ENCODE measurements at regions not wholly inside any gene's neighbourhood (a gene's known extent, or its start where the extent isn't known, plus 50 kb on each side); places are given as distances from the start of the nearest gene placed in this dataset.

DNA sequence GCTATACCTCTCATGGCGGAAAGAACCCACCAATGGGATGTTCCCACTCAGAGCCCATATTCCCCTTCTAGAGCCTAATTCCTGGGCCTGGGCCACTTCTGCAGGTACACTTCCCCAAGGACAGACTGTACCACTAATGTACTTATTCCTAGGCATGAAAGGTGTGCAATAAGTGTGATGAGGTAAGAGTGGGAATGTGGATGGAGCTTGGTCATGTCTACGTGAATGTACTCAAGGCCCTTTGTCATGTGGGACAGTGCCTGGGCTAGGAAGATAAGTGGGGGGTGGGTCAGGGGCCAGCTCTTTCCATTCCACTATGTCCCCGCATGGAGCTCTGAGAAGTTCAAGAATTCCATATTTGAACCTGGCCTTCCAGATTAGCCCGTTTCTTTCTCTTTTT is 63.4 kb upstream of the FUT8 start:
- DNase-seq (ENCODE audit: low read depth in 1 of 2, low spot score in 1 of 2) (no peak), FAIRE-seq (no peak), ATAC-seq (no peak)
- H3K4me2 ChIP-seq = no peak overlapping the region
- no peaks in the 10 kb centered on the region for H3K9me3 ChIP-seq
- no peak overlapping the region for H3K4me3 ChIP-seq
- 85% methylated on average over 4 of the region's 4 CpGs for WGBS (ENCODE audit: missing lambda C conversion rate)
- TF ChIP-seq NPAS2 (CRISPR knock-in tag; IDR thresholded peaks at IDR 0.05; ENCODE audit: borderline replicate concordance) = no peak
- TF ChIP-seq, protein P1, sequence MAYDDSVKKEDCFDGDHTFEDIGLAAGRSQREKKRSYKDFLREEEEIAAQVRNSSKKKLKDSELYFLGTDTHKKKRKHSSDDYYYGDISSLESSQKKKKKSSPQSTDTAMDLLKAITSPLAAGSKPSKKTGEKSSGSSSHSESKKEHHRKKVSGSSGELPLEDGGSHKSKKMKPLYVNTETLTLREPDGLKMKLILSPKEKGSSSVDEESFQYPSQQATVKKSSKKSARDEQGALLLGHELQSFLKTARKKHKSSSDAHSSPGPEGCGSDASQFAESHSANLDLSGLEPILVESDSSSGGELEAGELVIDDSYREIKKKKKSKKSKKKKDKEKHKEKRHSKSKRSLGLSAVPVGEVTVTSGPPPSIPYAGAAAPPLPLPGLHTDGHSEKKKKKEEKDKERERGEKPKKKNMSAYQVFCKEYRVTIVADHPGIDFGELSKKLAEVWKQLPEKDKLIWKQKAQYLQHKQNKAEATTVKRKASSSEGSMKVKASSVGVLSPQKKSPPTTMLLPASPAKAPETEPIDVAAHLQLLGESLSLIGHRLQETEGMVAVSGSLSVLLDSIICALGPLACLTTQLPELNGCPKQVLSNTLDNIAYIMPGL (CRISPR knock-in tag; IDR thresholded peaks at IDR 0.05; ENCODE audit: borderline replicate concordance) = no peak
- no peak for TF ChIP-seq TFCP2L1 (CRISPR knock-in tag; IDR thresholded peaks at IDR 0.05)
- TF ChIP-seq PHF8 (IDR thresholded peaks at IDR 0.05; ENCODE audit: borderline replicate concordance, low read depth) = no peak
- TF ChIP-seq, protein P2, sequence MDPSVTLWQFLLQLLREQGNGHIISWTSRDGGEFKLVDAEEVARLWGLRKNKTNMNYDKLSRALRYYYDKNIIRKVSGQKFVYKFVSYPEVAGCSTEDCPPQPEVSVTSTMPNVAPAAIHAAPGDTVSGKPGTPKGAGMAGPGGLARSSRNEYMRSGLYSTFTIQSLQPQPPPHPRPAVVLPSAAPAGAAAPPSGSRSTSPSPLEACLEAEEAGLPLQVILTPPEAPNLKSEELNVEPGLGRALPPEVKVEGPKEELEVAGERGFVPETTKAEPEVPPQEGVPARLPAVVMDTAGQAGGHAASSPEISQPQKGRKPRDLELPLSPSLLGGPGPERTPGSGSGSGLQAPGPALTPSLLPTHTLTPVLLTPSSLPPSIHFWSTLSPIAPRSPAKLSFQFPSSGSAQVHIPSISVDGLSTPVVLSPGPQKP (IDR thresholded peaks at IDR 0.05; ENCODE audit: low read depth, low read length) = no peak
- no peak for TF ChIP-seq KDM5A (IDR thresholded peaks at IDR 0.05)
- TF ChIP-seq HOXA7 (CRISPR knock-in tag; IDR thresholded peaks at IDR 0.05) = no peak
- no peak for TF ChIP-seq MYC (IDR thresholded peaks at IDR 0.05; ENCODE audit: borderline replicate concordance, low read length)
- ChIA-PET POLR2A (no interaction called here), CTCF (interaction anchor here (0.8 to 1.2 kb wide), 3 partner anchors 17 to 123 kb away, joined by 3 read pairs; no protein-coding TSS in a partner anchor)
- H3K4me1 ChIP-seq = peaks cover 9% of the 10 kb centered on the region; the same call in 2 of the 3 replicates
- peak overlapping the region in 1 of 2 experiments; percentile 4; a peak in 1 of 6 replicates for H3K27ac ChIP-seq

DNA sequence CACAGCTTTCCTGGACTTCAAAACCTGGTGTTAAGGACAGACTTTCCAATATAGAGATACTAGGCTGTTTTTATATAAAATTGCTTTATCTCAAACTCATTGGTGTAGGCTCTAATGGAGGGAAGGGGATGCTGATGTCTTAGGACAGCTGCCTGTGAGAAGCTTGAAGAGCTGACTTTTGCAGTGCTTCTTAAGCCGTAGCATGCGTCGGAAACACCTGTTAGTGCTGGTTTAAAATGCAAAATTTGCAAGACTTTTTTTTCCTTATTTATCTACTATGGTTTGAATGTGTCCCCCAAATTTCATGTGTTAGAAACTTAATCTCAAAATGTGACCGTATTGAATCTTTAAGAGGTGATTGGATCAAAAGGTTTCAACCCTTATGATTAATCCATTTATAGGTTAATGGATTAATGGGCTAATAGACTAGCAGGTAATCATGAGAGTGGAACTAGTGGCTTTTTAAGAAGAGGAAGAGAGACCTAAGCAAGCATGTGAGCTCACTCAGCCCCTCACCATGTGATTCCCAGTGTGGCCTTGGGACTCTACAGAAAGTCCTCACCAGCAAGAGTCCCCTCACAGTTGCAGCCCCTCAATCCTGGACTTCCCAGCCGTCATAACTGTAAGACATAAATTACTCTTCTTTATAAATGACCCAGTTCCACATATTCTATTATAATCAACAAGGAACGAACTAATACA is 60.9 kb upstream of the FUT8 start:
- 76% methylated on average over 6 of the region's 6 CpGs for WGBS (ENCODE audit: missing lambda C conversion rate)
- DNase-seq (ENCODE audit: low read depth in 1 of 2, low spot score in 1 of 2) (no peak), FAIRE-seq (no peak), ATAC-seq (no peak)
- no peak overlapping the region for H3K4me3 ChIP-seq
- peaks cover 18% of the 10 kb centered on the region for H3K4me1 ChIP-seq
- TF ChIP-seq MYC (IDR thresholded peaks at IDR 0.05; ENCODE audit: borderline replicate concordance, low read length) (no peak), HOXB13 (CRISPR knock-in tag; IDR thresholded peaks at IDR 0.05; ENCODE audit: low read depth) (no peak)
- H3K9me3 ChIP-seq = no peaks in the 10 kb centered on the region
- ChIA-PET POLR2A (no interaction called here), CTCF (no interaction called here)
- H3K27ac ChIP-seq = no peak overlapping the region; a peak in 1 of 6 replicates
- H3K4me2 ChIP-seq = no peak overlapping the region

DNA sequence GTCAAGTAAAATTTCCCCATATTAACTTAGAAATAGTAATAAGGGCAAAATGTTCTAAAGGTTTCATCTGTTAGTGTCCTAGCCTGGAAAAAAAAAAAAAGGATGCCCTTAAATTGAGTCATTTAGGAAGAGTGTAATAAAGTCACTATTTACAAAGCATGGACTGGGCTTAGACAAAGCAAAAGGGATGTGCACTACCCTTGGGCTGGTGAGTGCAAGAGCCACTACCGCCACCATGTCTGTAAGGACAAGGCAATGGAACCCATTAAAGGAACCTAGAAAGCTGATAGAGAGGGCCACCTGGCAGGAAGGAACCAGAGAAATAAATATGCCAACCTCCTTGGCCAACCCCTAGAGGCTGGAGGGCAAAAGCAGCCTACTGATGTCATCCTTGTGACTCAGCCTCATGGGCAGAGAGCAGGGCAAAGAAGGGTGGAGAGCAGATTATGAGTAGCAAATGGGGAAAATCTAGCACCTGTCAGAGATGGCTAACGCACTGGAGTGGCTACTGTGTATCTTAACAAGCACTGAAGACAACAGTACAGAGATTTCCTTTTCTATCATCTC is 59.5 kb upstream of the FUT8 start:
- ATAC-seq (peak; percentile 87 to 88), FAIRE-seq (no peak), DNase-seq (ENCODE audit: low read depth in 1 of 2, low spot score in 1 of 2) (peak; percentile 47 to 60)
- TF ChIP-seq RCOR1 (IDR thresholded peaks at IDR 0.05; ENCODE audit: low read depth, low read length) = no peak
- TF ChIP-seq JUNB (IDR thresholded peaks at IDR 0.05) = peak; percentile 18; the same call in 1 of the 2 replicates
- no peak for TF ChIP-seq FOSL2 (IDR thresholded peaks at IDR 0.05)
- peak; percentile 32; the same call in 1 of the 2 replicates for TF ChIP-seq FOSL2 (CRISPR knock-in tag; IDR thresholded peaks at IDR 0.05)
- Histone ChIP-seq H3K4me1 (peaks cover 20% of the 10 kb centered on the region), H3K27ac (peak overlapping the region; percentile 14 to 46; a peak in 3 of 6 replicates), H3K4me3 (no peak overlapping the region), H3K9me3 (no peaks in the 10 kb centered on the region), H3K4me2 (peak overlapping the region; percentile 22)
- CTCF ChIA-PET = interaction anchor here (1.1 kb wide), 1 partner anchor 58 kb away, joined by 3 read pairs; no protein-coding TSS in a partner anchor
- POLR2A ChIA-PET = no interaction called here
- WGBS (ENCODE audit: missing lambda C conversion rate) = 48% methylated on average over 2 of the region's 2 CpGs

DNA sequence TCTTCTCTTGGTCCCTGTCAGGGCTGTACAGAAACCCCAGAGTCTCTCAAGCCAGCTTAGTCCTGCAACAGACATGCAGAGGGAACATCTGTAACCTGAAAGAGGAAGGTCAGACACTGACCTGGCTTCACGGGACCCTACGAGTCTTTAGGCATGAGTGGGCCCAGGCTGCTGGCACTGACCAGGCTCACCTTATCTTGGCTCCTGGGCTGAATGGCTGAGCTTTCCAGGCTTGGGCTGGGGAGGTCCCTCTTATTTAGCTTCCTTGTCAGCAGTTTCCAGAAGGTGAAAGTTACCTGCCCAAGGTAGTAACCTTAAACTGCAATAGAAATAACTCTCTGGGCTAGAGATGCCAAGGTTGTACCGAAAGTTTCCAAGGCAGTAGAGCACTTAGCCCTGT is 58.4 kb upstream of the FUT8 start:
- POLR2A ChIA-PET = no interaction called here
- no peak for FAIRE-seq
- no peaks in the 10 kb centered on the region for H3K9me3 ChIP-seq
- peak overlapping the region in 1 of 2 experiments; percentile 13; a peak in 1 of 6 replicates for H3K27ac ChIP-seq
- TF ChIP-seq EHMT2 (IDR thresholded peaks at IDR 0.05; ENCODE audit: low read depth) = no peak
- CTCF ChIA-PET = interaction anchor here (0.6 to 1.2 kb wide), 4 partner anchors 11 to 38 kb away, joined by 3 to 4 read pairs (median 4); no protein-coding TSS in a partner anchor
- no peak overlapping the region for H3K4me2 ChIP-seq
- H3K4me3 ChIP-seq = no peak overlapping the region
- ATAC-seq = no peak
- no peak for DNase-seq (ENCODE audit: low read depth in 1 of 2, low spot score in 1 of 2)
- 87% methylated on average over 3 of the region's 3 CpGs for WGBS (ENCODE audit: missing lambda C conversion rate)
- H3K4me1 ChIP-seq = peaks cover 20% of the 10 kb centered on the region

All from A549 (cell line).